ENCODE measurements at regions not wholly inside any gene's neighbourhood (a gene's known extent, or its start where the extent isn't known, plus 50 kb on each side); places are given as distances from the start of the nearest gene placed in this dataset.
"Not testable (repeated sequence)": the region's sequence is repeated elsewhere in the genome, so short reads cannot be mapped to it uniquely, and the experiment has no call there.

DNA sequence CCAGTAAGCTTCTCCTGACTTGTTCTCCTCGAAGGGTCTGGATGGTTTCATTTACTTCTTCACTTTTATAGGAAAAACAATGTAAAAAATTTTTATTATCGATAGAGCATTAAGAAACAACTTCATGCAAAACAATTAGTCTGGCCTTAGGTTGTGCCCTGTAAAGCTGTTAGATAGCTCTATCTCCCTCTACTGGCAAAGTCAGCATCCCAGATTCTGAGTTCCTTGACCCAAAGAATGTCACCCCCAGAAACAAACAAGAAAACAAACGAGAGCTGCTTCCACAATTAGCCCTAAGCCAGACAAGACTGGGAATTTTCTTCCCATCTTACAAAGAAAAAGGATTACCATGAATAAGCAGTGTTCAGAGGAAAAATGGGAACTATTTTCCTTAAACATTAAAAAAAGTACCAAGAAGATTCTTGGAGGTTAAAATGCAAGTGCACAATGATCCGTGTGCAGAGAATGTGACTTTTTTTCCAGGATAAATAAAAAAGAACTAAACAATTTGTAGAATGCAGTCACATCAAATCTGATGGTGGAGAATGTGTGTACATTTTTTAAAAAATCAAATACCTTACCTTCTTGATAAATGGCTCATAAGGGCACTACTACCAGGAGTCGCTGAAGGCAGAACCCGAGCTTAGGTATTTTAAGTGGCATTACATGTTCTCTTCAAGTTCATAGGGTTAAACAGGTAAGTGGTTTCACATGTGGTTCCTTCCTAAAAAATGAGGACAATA lies 293.2 kb downstream of the FBXO8 start:
- no peak overlapping the region for H2AFZ ChIP-seq (ENCODE audit: low read depth, low read length)

DNA sequence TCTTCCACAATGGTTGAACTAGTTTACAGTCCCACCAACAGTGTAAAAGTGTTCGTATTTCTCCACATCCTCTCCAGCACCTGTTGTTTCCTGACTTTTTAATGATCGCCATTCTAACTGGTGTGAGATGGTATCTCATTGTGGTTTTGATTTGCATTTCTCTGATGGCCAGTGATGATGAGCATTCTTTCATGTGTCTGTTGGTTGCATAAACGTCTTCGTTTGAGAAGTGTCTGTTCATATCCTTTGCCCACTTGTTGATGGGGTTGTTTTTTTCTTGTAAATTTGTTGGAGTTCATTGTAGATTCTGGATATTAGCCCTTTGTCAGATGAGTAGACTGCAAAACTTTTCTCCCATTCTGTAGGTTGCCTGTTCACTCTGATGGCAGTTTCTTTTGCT lies 319.9 kb downstream of the FBXO8 start:
- H3K36me3 Mint-ChIP-seq (ENCODE audit: low read depth, unreplicated experiment); DNase-seq (ENCODE audit: low read depth); H3K27ac Mint-ChIP-seq (ENCODE audit: unreplicated experiment): not testable (repeated sequence)

More for the DNA sequence above, 293.2 kb downstream of the FBXO8 start:
- no peaks in the 10 kb centered on the region for H3K36me3 ChIP-seq (ENCODE audit: insufficient read depth, low read length)
- no peak overlapping the region for H3K4me3 ChIP-seq (ENCODE audit: insufficient read depth, low read depth, low read length)
- H3K27me3 ChIP-seq (ENCODE audit: insufficient read depth, low read length) = no peaks in the 10 kb centered on the region
- TF ChIP-seq, protein P1, sequence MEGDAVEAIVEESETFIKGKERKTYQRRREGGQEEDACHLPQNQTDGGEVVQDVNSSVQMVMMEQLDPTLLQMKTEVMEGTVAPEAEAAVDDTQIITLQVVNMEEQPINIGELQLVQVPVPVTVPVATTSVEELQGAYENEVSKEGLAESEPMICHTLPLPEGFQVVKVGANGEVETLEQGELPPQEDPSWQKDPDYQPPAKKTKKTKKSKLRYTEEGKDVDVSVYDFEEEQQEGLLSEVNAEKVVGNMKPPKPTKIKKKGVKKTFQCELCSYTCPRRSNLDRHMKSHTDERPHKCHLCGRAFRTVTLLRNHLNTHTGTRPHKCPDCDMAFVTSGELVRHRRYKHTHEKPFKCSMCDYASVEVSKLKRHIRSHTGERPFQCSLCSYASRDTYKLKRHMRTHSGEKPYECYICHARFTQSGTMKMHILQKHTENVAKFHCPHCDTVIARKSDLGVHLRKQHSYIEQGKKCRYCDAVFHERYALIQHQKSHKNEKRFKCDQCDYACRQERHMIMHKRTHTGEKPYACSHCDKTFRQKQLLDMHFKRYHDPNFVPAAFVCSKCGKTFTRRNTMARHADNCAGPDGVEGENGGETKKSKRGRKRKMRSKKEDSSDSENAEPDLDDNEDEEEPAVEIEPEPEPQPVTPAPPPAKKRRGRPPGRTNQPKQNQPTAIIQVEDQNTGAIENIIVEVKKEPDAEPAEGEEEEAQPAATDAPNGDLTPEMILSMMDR (IDR thresholded peaks at IDR 0.05; ENCODE audit: insufficient read depth, low read depth, low read length) = peak; percentile 49
- no peak for TF ChIP-seq EZH2 (IDR thresholded peaks at IDR 0.05; ENCODE audit: insufficient read depth, low read length)
- no peaks in the 10 kb centered on the region for H3K27me3 Mint-ChIP-seq (ENCODE audit: low read depth, unreplicated experiment)
- no peak overlapping the region for H3K27ac Mint-ChIP-seq (ENCODE audit: unreplicated experiment)
- FAIRE-seq (no peak), DNase-seq (ENCODE audit: low read depth) (peak; percentile 3)
- no peak overlapping the region for H3K27ac ChIP-seq (ENCODE audit: low read depth, low read length)
- H3K36me3 Mint-ChIP-seq (ENCODE audit: low read depth, unreplicated experiment) = no peaks in the 10 kb centered on the region
- no peaks in the 10 kb centered on the region for H3K79me2 ChIP-seq (ENCODE audit: insufficient read depth, low read length)
- peaks cover 2% of the 10 kb centered on the region for H3K4me1 Mint-ChIP-seq (ENCODE audit: low read depth, unreplicated experiment)
- no peak overlapping the region for H3K4me2 ChIP-seq (ENCODE audit: low read length)
- H3K4me3 Mint-ChIP-seq (ENCODE audit: unreplicated experiment) = no peak overlapping the region
- H3K9ac ChIP-seq (ENCODE audit: low read length) = no peak overlapping the region
- no peaks in the 10 kb centered on the region for H3K4me1 ChIP-seq (ENCODE audit: insufficient read depth, low read length)
- no peaks in the 10 kb centered on the region for H3K9me3 ChIP-seq (ENCODE audit: insufficient read depth, low read depth, low read length)
- no peaks in the 10 kb centered on the region for H3K9me3 Mint-ChIP-seq (ENCODE audit: unreplicated experiment)
- H4K20me1 ChIP-seq (ENCODE audit: insufficient read depth, low read length) = no peaks in the 10 kb centered on the region

GRCh38 chr4:173960398-173960797 lies 323.1 kb downstream of the FBXO8 start:
- no peaks in the 10 kb centered on the region for H3K36me3 Mint-ChIP-seq (ENCODE audit: low read depth, unreplicated experiment)
- no peaks in the 10 kb centered on the region for H3K79me2 ChIP-seq (ENCODE audit: insufficient read depth, low read length)
- no peaks in the 10 kb centered on the region for H3K4me1 Mint-ChIP-seq (ENCODE audit: low read depth, unreplicated experiment)
- no peaks in the 10 kb centered on the region for H3K9me3 Mint-ChIP-seq (ENCODE audit: unreplicated experiment)
- H3K4me2 ChIP-seq (ENCODE audit: low read length) = no peak overlapping the region
- no peak overlapping the region for H3K27ac ChIP-seq (ENCODE audit: low read depth, low read length)
- H3K4me1 ChIP-seq (ENCODE audit: insufficient read depth, low read length) = no peaks in the 10 kb centered on the region
- no peak overlapping the region for H3K27ac Mint-ChIP-seq (ENCODE audit: unreplicated experiment)
- no peak overlapping the region for H3K4me3 ChIP-seq (ENCODE audit: insufficient read depth, low read depth, low read length)
- no peaks in the 10 kb centered on the region for H3K27me3 ChIP-seq (ENCODE audit: insufficient read depth, low read length)
- TF ChIP-seq EZH2 (IDR thresholded peaks at IDR 0.05; ENCODE audit: insufficient read depth, low read length) = no peak
- TF ChIP-seq, protein P1 (IDR thresholded peaks at IDR 0.05; ENCODE audit: insufficient read depth, low read depth, low read length) = no peak
- no peaks in the 10 kb centered on the region for H3K36me3 ChIP-seq (ENCODE audit: insufficient read depth, low read length)
- no peak overlapping the region for H3K9ac ChIP-seq (ENCODE audit: low read length)
- H2AFZ ChIP-seq (ENCODE audit: low read depth, low read length) = no peak overlapping the region
- DNase-seq (ENCODE audit: low read depth) = no peak
- H3K4me3 Mint-ChIP-seq (ENCODE audit: unreplicated experiment) = no peak overlapping the region
- no peaks in the 10 kb centered on the region for H3K9me3 ChIP-seq (ENCODE audit: insufficient read depth, low read depth, low read length)
- FAIRE-seq = no peak
- no peaks in the 10 kb centered on the region for H4K20me1 ChIP-seq (ENCODE audit: insufficient read depth, low read length)
- no peaks in the 10 kb centered on the region for H3K27me3 Mint-ChIP-seq (ENCODE audit: low read depth, unreplicated experiment)

More for the DNA sequence above, 319.9 kb downstream of the FBXO8 start:
- H3K27me3 Mint-ChIP-seq (ENCODE audit: low read depth, unreplicated experiment); H3K4me3 Mint-ChIP-seq (ENCODE audit: unreplicated experiment); H3K79me2 ChIP-seq (ENCODE audit: insufficient read depth, low read length); H3K9me3 Mint-ChIP-seq (ENCODE audit: unreplicated experiment); H3K27ac ChIP-seq (ENCODE audit: low read depth, low read length); H3K9ac ChIP-seq (ENCODE audit: low read length); H3K4me2 ChIP-seq (ENCODE audit: low read length); FAIRE-seq; H3K36me3 ChIP-seq (ENCODE audit: insufficient read depth, low read length); H3K4me1 ChIP-seq (ENCODE audit: insufficient read depth, low read length); H3K4me1 Mint-ChIP-seq (ENCODE audit: low read depth, unreplicated experiment); H4K20me1 ChIP-seq (ENCODE audit: insufficient read depth, low read length); H2AFZ ChIP-seq (ENCODE audit: low read depth, low read length); H3K9me3 ChIP-seq (ENCODE audit: insufficient read depth, low read depth, low read length); H3K27me3 ChIP-seq (ENCODE audit: insufficient read depth, low read length); H3K4me3 ChIP-seq (ENCODE audit: insufficient read depth, low read depth, low read length): not testable (repeated sequence)
